Aorta (tissue), 5 donors: ENCODE measurements at regions not wholly inside any gene's neighbourhood (a gene's known extent, or its start where the extent isn't known, plus 50 kb on each side); places are given as distances from the start of the nearest gene placed in this dataset.
A peak's percentile ranks its signal among the peaks of the same experiment; 100 is the strongest.

ENCODE experiments used
- ATAC-seq: fragments of 200-7000 bp; cut with Tn5 transposase; one replicate; pipeline ENCODE4 v1.9.1; 2022; ENCODE audit warnings: moderate library complexity; ENCODE audit not compliant: low FRiP score
- DNase-seq, 2 donors: peaks; one replicate each; pipeline ENCODE4 v3.0.0-alpha.2; 2020
- H3K27ac ChIP-seq, 2 donors: one replicate each; pipeline ENCODE4 v1.5.1; 2013; ENCODE audit warnings: low read length in 2 of 2, mild to moderate bottlenecking in 2 of 2, moderate library complexity in 2 of 2, control low read depth in 1 of 2, inconsistent platforms in 1 of 2, low read depth in 1 of 2
- H3K27me3 ChIP-seq, 2 donors: one replicate each; pipeline ENCODE4 v1.6.1; 2013; ENCODE audit warnings: control low read depth in 1 of 2, low read length in 1 of 2, mild to moderate bottlenecking in 1 of 2, moderate library complexity in 1 of 2; ENCODE audit not compliant: insufficient read depth in 2 of 2, control insufficient read depth in 1 of 2
- H3K36me3 ChIP-seq, 2 donors: one replicate each; pipeline ENCODE4 v1.6.1; 2013; ENCODE audit warnings: control low read depth in 1 of 2, low read length in 1 of 2, mild to moderate bottlenecking in 1 of 2; ENCODE audit not compliant: insufficient read depth in 2 of 2, control insufficient read depth in 1 of 2
- H3K4me1 ChIP-seq, 2 donors: one replicate each; pipeline ENCODE4 v1.6.1; 2013; ENCODE audit warnings: low read length in 2 of 2, control low read depth in 1 of 2, mild to moderate bottlenecking in 1 of 2, moderate library complexity in 1 of 2; ENCODE audit not compliant: insufficient read depth in 2 of 2, control insufficient read depth in 1 of 2
- H3K4me3 ChIP-seq, 2 donors: one replicate each; pipeline ENCODE4 v1.5.1; 2013; ENCODE audit warnings: low read length in 2 of 2, control low read depth in 1 of 2, mild to moderate bottlenecking in 1 of 2
- H3K9me3 ChIP-seq: one replicate; pipeline ENCODE4 v1.6.1; 2013; ENCODE audit warnings: mild to moderate bottlenecking, low read length; ENCODE audit not compliant: control insufficient read depth
- WGBS, 2 donors: extraction: QIAGEN DNeasy Blood & Tissue Kit; methylation state at CpG; one replicate each; pipeline ENCODE4 v1.1.7; 2013; 5-methylcytosine and 5-hydroxymethylcytosine counted together
- intact Hi-C, 2 donors: fragments of 100-400 bp; cut with DNase I; formaldehyde crosslinking; loops; one replicate each; pipeline versions ENCODE4 v1.14.2 to v1.15.0; 2022
- donor health status: healthy with polysubstance abuse.
- donor health status: Bipolar disorder and iron deficiency.
- donor health status: DM: no; HTN: no; CAD: no.
- donor health status: DM: no; HTN: no; CAD: no.
- donor health status: DM: yes; HTN: yes; CAD: no.

DNA sequence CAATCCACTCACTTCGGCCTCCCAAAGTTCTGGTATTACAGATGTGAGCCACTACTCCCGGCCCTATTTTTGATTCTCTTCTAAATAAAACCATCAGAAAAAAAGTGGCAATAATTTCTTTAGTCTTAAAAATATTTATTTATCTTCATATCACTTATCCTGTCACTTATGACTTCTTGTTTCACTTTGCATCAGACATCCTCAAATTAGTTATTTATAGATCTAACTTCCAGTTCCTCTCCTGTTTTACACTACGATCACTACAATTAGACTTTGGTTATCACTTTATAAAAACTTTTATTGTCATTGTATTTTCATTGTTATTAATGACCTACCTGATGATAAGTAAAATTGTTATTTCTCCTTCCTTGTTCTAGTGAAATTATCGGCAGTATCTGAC, 783.4 kb upstream of the BRINP3 start:
- 83 to 84% methylated on average over 4 of the region's 4 CpGs for WGBS, 2 donors
- Histone ChIP-seq H3K27ac (no peak overlapping the region), H3K27me3 (no peaks in the 10 kb centered on the region), H3K9me3 (no peaks in the 10 kb centered on the region), H3K36me3 (no peaks in the 10 kb centered on the region), H3K4me1 (no peaks in the 10 kb centered on the region), H3K4me3 (no peak overlapping the region)
- DNase-seq (no peak), ATAC-seq (no peak)
- intact Hi-C loops: no loop called here

DNA sequence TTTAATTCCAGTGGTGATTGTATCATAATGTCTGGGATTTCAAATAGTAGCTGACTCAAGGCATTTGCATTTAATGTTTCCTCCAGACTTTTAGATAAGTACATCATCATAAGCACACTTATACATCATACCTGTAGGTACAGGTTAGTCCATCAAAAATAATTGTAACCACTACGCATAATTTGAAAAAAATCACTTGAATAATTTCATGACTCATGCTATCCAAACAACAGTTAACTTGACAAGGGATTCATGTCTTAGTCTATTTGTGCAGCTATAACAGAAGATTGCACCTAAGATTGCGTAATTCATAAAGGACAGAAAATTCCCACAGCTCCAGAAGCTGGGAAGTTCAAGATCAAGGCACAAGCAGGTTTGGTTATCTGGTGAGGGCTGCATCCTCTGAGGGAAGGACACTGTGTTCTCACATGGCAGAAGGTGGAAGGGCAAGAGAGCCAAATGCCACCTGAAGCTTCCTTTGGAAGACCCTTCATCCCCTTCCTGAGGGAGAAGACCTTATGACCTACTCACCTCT, 801.7 kb upstream of the BRINP3 start:
- H3K27me3 ChIP-seq: no peaks in the 10 kb centered on the region
- ATAC-seq: no peak
- H3K36me3 ChIP-seq: no peaks in the 10 kb centered on the region
- no peak overlapping the region for H3K4me3 ChIP-seq
- H3K4me1 ChIP-seq: no peaks in the 10 kb centered on the region
- H3K9me3 ChIP-seq: peaks cover 4% of the 10 kb centered on the region
- WGBS, 2 donors: 90 to 91% methylated on average over 2 of the region's 2 CpGs
- intact Hi-C loops: no loop called here
- no peak overlapping the region for H3K27ac ChIP-seq
- DNase-seq: no peak

DNA sequence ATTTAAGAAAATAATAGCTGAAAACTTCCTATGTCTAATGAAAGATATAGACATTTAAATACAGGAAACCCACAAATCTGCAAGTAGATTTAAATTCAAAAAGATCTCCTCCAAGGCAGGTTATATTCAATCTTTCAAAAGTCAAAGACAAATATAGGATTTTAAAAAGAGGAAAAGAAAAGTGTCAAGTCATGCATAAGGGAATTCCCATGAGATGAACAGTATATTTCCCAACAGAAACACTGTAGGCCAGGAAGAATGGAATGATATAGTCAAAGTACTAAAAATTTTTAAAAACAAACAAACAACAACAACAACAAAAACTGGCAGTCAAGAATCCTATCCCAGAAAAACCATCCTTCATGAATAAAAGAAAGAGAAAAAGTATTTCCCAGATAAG, 806.5 kb upstream of the BRINP3 start:
- no peak overlapping the region for H3K4me3 ChIP-seq
- H3K9me3 ChIP-seq: peaks cover 4% of the 10 kb centered on the region
- H3K27ac ChIP-seq: no peak overlapping the region
- no peak for ATAC-seq
- no peaks in the 10 kb centered on the region for H3K27me3 ChIP-seq
- DNase-seq: no peak
- intact Hi-C loops: no loop called here
- H3K36me3 ChIP-seq: no peaks in the 10 kb centered on the region
- no peaks in the 10 kb centered on the region for H3K4me1 ChIP-seq

DNA sequence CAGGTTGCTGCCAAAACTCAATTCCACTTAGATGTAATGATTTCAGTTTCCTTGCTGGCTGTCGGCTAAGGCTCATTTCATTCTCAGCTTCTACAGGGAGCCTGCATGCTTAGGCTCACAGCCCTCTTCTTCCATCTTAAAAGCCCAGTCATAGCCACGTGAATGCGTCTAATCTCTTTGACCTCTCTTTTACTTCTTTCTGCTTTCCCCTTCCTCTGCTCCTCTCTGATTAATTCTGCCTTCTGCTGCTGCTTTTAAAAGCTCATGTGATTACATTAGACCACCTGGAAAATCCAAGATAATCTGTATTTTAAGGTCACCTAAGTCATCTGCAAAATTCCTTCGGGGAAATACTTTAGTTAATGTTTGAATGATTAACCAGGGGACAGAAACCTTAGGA, 812.8 kb upstream of the BRINP3 start:
- no peak overlapping the region for H3K27ac ChIP-seq
- H3K4me1 ChIP-seq: no peaks in the 10 kb centered on the region
- no peaks in the 10 kb centered on the region for H3K27me3 ChIP-seq
- WGBS, 2 donors: 42 to 59% methylated on average over 4 of the region's 4 CpGs
- no peaks in the 10 kb centered on the region for H3K9me3 ChIP-seq
- intact Hi-C loops: no loop called here
- DNase-seq: no peak
- no peak for ATAC-seq
- no peaks in the 10 kb centered on the region for H3K36me3 ChIP-seq
- H3K4me3 ChIP-seq: no peak overlapping the region

DNA sequence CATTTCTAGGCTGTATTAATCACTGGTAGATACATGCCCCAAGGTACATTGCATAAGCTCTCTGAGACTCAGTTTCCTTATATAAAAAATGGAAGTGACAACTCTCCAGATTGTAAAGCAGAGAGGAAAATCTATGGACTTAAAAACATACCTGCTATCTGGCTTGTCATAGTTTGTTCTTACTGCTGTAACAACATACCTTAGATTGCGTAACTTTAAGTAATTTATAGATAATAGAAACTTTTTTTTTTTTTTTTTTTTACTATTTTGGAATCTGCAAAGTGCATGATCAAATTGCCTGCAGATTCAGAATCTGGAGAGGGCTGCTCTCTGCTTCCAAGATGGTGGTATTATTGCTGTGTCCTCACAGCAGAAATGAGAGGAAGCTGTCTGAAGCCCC, 827.7 kb upstream of the BRINP3 start:
- WGBS, 2 donors: 89 to 90% methylated on average over 1 of the region's 1 CpG
- H3K4me1 ChIP-seq: no peaks in the 10 kb centered on the region
- H3K4me3 ChIP-seq: no peak overlapping the region
- no peak for DNase-seq
- intact Hi-C loops: no loop called here
- H3K36me3 ChIP-seq: no peaks in the 10 kb centered on the region
- ATAC-seq: no peak
- no peak overlapping the region for H3K27ac ChIP-seq
- no peaks in the 10 kb centered on the region for H3K9me3 ChIP-seq
- no peaks in the 10 kb centered on the region for H3K27me3 ChIP-seq

DNA sequence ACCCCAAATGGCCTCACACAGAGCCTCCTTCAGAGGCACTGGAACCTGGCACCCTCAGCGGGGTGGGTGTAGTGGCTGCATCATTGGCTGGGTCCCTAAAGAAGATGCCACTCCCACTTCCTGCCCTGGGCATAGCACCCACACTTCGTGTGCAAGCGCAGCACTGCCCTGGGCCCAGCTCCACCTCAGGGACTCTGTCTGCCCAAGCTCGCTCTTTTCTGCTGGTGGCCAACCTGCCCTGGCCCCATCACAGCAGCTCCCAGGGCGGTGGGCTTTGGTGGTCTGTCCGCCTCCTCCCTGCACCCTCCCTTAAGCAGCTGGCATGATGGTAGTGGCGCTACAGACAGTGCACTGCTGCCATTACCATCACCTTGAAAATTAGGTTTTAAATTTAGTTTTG, 829.3 kb upstream of the BRINP3 start:
- Histone ChIP-seq H3K4me3 (no peak overlapping the region), H3K27me3 (no peaks in the 10 kb centered on the region), H3K9me3 (no peaks in the 10 kb centered on the region), H3K4me1 (no peaks in the 10 kb centered on the region), H3K36me3 (no peaks in the 10 kb centered on the region), H3K27ac (no peak overlapping the region)
- DNase-seq (peak in 1 of 2 donors; percentile 38), ATAC-seq (peak; percentile 48)
- intact Hi-C loops: no loop called here
- 81 to 88% methylated on average over 7 of the region's 7 CpGs for WGBS, 2 donors

DNA sequence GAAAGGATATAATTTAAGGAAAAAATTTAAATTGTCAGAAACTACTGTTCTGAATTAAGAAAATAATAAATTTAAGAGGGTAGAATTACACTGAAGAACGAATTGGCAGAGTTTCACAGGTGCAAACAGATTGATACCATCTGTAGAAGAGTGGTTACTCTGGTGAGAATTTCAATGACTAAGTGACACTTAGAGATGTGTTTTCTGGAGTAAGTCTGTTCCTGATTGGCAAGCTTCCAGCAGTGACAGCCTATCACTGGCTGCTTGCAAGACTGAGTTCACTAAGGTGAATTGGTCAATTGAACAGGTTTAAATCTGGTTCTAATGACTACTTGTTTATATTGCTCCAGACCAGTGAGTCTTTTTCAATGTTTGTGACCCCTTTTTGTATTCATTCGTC, 838.2 kb upstream of the RGS18 start:
- DNase-seq (no peak), ATAC-seq (no peak)
- H3K9me3 ChIP-seq: no peaks in the 10 kb centered on the region
- H3K27ac ChIP-seq: no peak overlapping the region
- no peaks in the 10 kb centered on the region for H3K27me3 ChIP-seq
- no peaks in the 10 kb centered on the region for H3K36me3 ChIP-seq
- WGBS, 2 donors: 72 to 76% methylated on average over 2 of the region's 2 CpGs
- H3K4me3 ChIP-seq: no peak overlapping the region
- intact Hi-C loops: no loop called here
- no peaks in the 10 kb centered on the region for H3K4me1 ChIP-seq

DNA sequence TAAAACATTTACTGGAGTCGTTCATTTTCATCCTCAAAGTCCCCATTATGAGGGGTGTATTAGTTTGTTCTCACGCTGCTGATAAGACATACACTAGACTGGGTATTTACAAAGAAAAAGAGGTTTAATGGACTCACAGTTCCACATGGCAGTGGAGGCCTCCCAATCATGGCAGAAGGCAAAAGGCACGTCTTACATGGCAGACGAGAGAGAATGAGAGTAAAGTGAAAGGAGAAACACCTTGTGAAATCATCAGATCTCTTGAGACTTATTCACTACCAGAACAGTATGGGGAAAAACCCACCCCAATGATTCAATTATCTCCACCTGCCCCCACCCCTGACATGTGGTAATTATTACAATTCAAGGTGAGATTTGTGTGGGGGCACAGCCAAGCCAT, 830.4 kb upstream of the RGS18 start:
- DNase-seq: no peak
- Histone ChIP-seq H3K27me3 (no peaks in the 10 kb centered on the region), H3K4me1 (no peaks in the 10 kb centered on the region), H3K27ac (no peak overlapping the region), H3K9me3 (no peaks in the 10 kb centered on the region), H3K4me3 (no peak overlapping the region), H3K36me3 (no peaks in the 10 kb centered on the region)
- WGBS, 2 donors: 82 to 84% methylated on average over 4 of the region's 4 CpGs
- intact Hi-C loops: no loop called here
- ATAC-seq: no peak

DNA sequence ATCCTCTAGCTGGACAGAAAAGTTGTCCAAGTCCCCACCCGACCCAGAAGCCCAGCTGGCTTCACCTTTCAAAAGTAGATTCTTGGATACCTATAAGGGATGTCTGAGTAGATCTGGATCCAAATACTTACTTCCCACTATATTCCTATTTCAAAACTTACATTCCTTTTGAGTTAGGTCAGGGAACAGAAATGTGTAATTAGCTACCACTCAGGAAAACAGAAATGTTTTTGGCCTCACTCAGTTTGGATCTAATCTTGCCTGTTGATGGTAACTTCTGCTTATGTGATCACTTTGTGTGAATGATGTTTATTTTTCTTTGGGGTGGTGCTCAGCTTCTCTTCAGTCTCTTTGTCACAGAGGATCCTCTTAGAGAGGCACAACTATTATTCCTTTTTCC, 814.4 kb upstream of the RGS18 start:
- no peaks in the 10 kb centered on the region for H3K4me1 ChIP-seq
- no peaks in the 10 kb centered on the region for H3K36me3 ChIP-seq
- no peak overlapping the region for H3K27ac ChIP-seq
- 38 to 52% methylated on average over 1 of the region's 1 CpG for WGBS, 2 donors
- ATAC-seq (no peak), DNase-seq (no peak)
- H3K27me3 ChIP-seq: no peaks in the 10 kb centered on the region
- H3K4me3 ChIP-seq: no peak overlapping the region
- intact Hi-C loops: no loop called here
- no peaks in the 10 kb centered on the region for H3K9me3 ChIP-seq
